ENCODE measurements at regions not wholly inside any gene's neighbourhood (a gene's known extent, or its start where the extent isn't known, plus 50 kb on each side); places are given as distances from the start of the nearest gene placed in this dataset.

GRCh38 chrX:75649829-75650228 is 127.0 kb upstream of the ZDHHC15 start:
- TF ChIP-seq STAT5B (CRISPR knock-in tag; IDR thresholded peaks at IDR 0.05) = no peak
- TF ChIP-seq TGIF2 (CRISPR knock-in tag; IDR thresholded peaks at IDR 0.05) = no peak
- TF ChIP-seq, protein P1, sequence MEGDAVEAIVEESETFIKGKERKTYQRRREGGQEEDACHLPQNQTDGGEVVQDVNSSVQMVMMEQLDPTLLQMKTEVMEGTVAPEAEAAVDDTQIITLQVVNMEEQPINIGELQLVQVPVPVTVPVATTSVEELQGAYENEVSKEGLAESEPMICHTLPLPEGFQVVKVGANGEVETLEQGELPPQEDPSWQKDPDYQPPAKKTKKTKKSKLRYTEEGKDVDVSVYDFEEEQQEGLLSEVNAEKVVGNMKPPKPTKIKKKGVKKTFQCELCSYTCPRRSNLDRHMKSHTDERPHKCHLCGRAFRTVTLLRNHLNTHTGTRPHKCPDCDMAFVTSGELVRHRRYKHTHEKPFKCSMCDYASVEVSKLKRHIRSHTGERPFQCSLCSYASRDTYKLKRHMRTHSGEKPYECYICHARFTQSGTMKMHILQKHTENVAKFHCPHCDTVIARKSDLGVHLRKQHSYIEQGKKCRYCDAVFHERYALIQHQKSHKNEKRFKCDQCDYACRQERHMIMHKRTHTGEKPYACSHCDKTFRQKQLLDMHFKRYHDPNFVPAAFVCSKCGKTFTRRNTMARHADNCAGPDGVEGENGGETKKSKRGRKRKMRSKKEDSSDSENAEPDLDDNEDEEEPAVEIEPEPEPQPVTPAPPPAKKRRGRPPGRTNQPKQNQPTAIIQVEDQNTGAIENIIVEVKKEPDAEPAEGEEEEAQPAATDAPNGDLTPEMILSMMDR (CRISPR knock-in tag; IDR thresholded peaks at IDR 0.05) = no peak

Data from HepG2 (cell line).